OCI-LY1 (cell line): ENCODE measurements at regions not wholly inside any gene's neighbourhood (a gene's known extent, or its start where the extent isn't known, plus 50 kb on each side); places are given as distances from the start of the nearest gene placed in this dataset.

ENCODE experiments used
- H2AFZ ChIP-seq: fragments of 200-600 bp; sonication (generic), shearing (Covaris generic); 2 replicates; pipeline ENCODE4 v1.6.0; 2014; ENCODE audit warnings: antibody characterized with exemption, mild to moderate bottlenecking, low read length
- H3F3A ChIP-seq: fragments of 200-600 bp; sonication (generic), shearing (Covaris generic); 2 replicates; pipeline ENCODE4 v1.6.0; 2014; ENCODE audit warnings: mild to moderate bottlenecking, antibody characterized with exemption, low read length, moderate library complexity; ENCODE audit not compliant: insufficient read depth
- H3K27ac ChIP-seq: fragments of 200-600 bp; sonication (generic); 2 replicates; pipeline ENCODE4 v1.5.1; 2014; ENCODE audit warnings: low read length, mixed run types, mild to moderate bottlenecking, low read depth; ENCODE audit not compliant: poor library complexity, severe bottlenecking
- H3K27me3 ChIP-seq: fragments of 200-600 bp; sonication (generic); 2 replicates; pipeline ENCODE4 v1.6.0; 2014; ENCODE audit warnings: antibody characterized with exemption, mild to moderate bottlenecking, low read length, moderate library complexity; ENCODE audit not compliant: insufficient read depth
- H3K36me3 ChIP-seq: fragments of 200-600 bp; sonication (generic); 2 replicates; pipeline ENCODE4 v1.6.1; 2014; ENCODE audit warnings: mild to moderate bottlenecking, antibody characterized with exemption, low read length, moderate library complexity, mixed read lengths; ENCODE audit not compliant: insufficient read depth
- H3K4me1 ChIP-seq: fragments of 200-600 bp; sonication (generic); 2 replicates; pipeline ENCODE4 v1.5.1; 2014; ENCODE audit warnings: mild to moderate bottlenecking, low read length, moderate library complexity; ENCODE audit not compliant: insufficient read depth, severe bottlenecking
- H3K4me2 ChIP-seq: fragments of 200-600 bp; sonication (generic), shearing (Covaris generic); 2 replicates; pipeline ENCODE4 v1.6.1; 2014; ENCODE audit warnings: low read length
- H3K4me3 ChIP-seq: fragments of 200-600 bp; sonication (generic); 2 replicates; pipeline ENCODE4 v1.5.1; 2014; ENCODE audit warnings: low read length, low read depth, mild to moderate bottlenecking, mixed read lengths; ENCODE audit not compliant: poor library complexity, severe bottlenecking
- H3K79me2 ChIP-seq: fragments of 200-600 bp; shearing (Covaris generic); 2 replicates; pipeline ENCODE4 v1.6.1; 2016; ENCODE audit warnings: mixed run types, low read length, mixed read lengths; ENCODE audit not compliant: insufficient read depth
- H3K9ac ChIP-seq: fragments of 200-600 bp; sonication (generic), shearing (Covaris generic); 2 replicates; pipeline ENCODE4 v1.6.1; 2014; ENCODE audit warnings: mild to moderate bottlenecking, low read length, mixed read lengths
- H3K9me2 ChIP-seq: fragments of 200-600 bp; sonication (generic), shearing (Covaris generic); 2 replicates; pipeline ENCODE4 v1.6.1; 2014; ENCODE audit warnings: low read depth, mild to moderate bottlenecking, low read length, mixed read lengths
- H3K9me3 ChIP-seq: fragments of 200-600 bp; shearing (Covaris generic); 2 replicates; pipeline ENCODE4 v1.6.1; 2014; ENCODE audit warnings: low read length, mixed read lengths
- H4K20me1 ChIP-seq: fragments of 200-600 bp; sonication (generic), shearing (Covaris generic); 2 replicates; pipeline ENCODE4 v1.6.0; 2016; ENCODE audit warnings: mild to moderate bottlenecking, low read length; ENCODE audit not compliant: insufficient read depth
- EZH2 ChIP-seq: fragments of 200-600 bp; sonication (generic), shearing (Covaris generic); IDR thresholded peaks from 2 replicates; pipeline ENCODE4 v1.8.0; 2017; ENCODE audit warnings: borderline replicate concordance, mixed run types, mild to moderate bottlenecking, antibody characterized with exemption, low read length, moderate library complexity, mixed read lengths
- TF ChIP-seq, protein P1 (sequence below): fragments of 200-600 bp; sonication (generic), shearing (Covaris generic); IDR thresholded peaks from 2 replicates; pipeline ENCODE4 v1.5.1; 2017; ENCODE audit warnings: mild to moderate bottlenecking, antibody characterized with exemption, low read length, moderate library complexity, mixed read lengths

DNA sequence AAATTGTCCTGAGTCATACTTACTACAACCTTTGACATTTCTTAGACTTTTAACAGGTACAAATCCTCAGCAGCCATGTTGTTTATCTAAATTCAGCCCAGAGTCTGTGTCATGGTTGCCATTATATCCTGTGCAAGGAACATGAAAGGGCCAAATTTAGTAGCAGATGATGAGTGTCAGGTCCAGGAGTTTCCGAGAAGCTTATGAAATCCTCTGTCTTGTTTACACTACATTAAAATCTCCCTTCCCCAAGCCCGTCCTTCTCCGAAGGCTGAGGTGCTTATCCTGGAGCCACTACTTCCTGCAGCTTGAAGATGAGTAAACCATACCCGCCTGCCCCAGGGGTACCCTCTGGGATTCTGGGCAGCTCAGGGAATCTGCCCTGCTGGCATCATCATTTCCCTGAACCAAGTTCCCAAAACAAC is 102.6 kb upstream of the SERP2 start:
- Histone ChIP-seq H3K27ac (no peak overlapping the region), H3K27me3 (no peaks in the 10 kb centered on the region), H3K4me1 (peaks cover 55% of the 10 kb centered on the region), H2AFZ (no peak overlapping the region), H3K9me2 (no peaks in the 10 kb centered on the region), H3K36me3 (no peaks in the 10 kb centered on the region), H4K20me1 (no peaks in the 10 kb centered on the region), H3K4me3 (no peak overlapping the region), H3F3A (no peaks in the 10 kb centered on the region), H3K9me3 (no peaks in the 10 kb centered on the region), H3K4me2 (no peak overlapping the region), H3K9ac (no peak overlapping the region), H3K79me2 (no peaks in the 10 kb centered on the region)
- no peak for TF ChIP-seq EZH2
- TF ChIP-seq, protein P1, sequence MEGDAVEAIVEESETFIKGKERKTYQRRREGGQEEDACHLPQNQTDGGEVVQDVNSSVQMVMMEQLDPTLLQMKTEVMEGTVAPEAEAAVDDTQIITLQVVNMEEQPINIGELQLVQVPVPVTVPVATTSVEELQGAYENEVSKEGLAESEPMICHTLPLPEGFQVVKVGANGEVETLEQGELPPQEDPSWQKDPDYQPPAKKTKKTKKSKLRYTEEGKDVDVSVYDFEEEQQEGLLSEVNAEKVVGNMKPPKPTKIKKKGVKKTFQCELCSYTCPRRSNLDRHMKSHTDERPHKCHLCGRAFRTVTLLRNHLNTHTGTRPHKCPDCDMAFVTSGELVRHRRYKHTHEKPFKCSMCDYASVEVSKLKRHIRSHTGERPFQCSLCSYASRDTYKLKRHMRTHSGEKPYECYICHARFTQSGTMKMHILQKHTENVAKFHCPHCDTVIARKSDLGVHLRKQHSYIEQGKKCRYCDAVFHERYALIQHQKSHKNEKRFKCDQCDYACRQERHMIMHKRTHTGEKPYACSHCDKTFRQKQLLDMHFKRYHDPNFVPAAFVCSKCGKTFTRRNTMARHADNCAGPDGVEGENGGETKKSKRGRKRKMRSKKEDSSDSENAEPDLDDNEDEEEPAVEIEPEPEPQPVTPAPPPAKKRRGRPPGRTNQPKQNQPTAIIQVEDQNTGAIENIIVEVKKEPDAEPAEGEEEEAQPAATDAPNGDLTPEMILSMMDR: no peak

DNA sequence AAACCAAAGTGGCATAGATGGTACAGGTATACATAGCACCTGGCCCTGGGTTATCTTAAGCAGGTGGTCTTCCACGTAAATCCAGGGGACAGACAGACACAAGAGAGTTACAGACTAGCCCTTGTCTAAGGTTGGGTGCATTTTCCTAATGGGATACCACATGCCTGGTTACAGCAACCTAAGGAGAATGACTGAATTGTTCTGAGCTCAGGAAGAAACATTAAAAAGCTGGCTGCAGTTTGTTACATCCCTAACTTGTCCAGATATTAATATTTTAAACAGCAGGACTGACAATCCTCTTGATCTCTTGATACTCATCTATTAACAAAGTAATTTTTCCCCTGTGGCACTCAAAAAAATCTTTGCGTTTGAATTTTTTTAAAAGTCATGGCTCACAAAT is 102.2 kb upstream of the SERP2 start:
- H3K4me2 ChIP-seq: no peak overlapping the region
- H3K27me3 ChIP-seq: no peaks in the 10 kb centered on the region
- no peaks in the 10 kb centered on the region for H3K9me3 ChIP-seq
- no peaks in the 10 kb centered on the region for H3F3A ChIP-seq
- H3K4me3 ChIP-seq: no peak overlapping the region
- H2AFZ ChIP-seq: no peak overlapping the region
- H4K20me1 ChIP-seq: no peaks in the 10 kb centered on the region
- H3K36me3 ChIP-seq: no peaks in the 10 kb centered on the region
- TF ChIP-seq, protein P1: no peak
- no peak for TF ChIP-seq EZH2
- H3K4me1 ChIP-seq: peaks cover 60% of the 10 kb centered on the region
- H3K27ac ChIP-seq: no peak overlapping the region
- H3K9me2 ChIP-seq: no peaks in the 10 kb centered on the region
- H3K79me2 ChIP-seq: no peaks in the 10 kb centered on the region
- no peak overlapping the region for H3K9ac ChIP-seq

DNA sequence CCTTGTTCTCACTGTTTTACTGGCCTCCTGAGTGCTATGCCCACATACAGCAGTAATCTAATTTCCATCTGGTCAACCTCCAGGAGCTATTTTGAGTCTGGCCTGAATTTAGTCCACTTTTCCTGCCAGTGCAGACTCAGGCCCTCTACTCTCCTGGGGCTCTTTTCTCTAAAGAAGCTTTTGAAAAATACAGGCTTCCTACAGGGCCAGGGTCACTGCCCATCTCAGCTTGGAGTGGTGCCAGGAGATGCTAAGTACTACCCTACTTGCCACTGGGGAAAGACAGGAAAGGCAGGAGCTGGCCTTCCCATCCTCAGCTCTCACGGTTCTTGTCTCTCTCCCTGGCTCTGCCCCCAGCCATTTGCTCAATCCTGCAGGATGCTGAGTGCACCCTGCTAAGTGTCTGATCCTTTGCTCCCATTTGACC is 101.7 kb upstream of the SERP2 start:
- H3K36me3 ChIP-seq: no peaks in the 10 kb centered on the region
- H3K4me2 ChIP-seq: no peak overlapping the region
- no peak overlapping the region for H3K9ac ChIP-seq
- TF ChIP-seq EZH2: no peak
- TF ChIP-seq, protein P1: no peak
- H3K9me3 ChIP-seq: no peaks in the 10 kb centered on the region
- H3F3A ChIP-seq: no peaks in the 10 kb centered on the region
- H2AFZ ChIP-seq: no peak overlapping the region
- no peaks in the 10 kb centered on the region for H4K20me1 ChIP-seq
- H3K27ac ChIP-seq: no peak overlapping the region
- H3K9me2 ChIP-seq: no peaks in the 10 kb centered on the region
- H3K4me1 ChIP-seq: peaks cover 64% of the 10 kb centered on the region
- no peaks in the 10 kb centered on the region for H3K79me2 ChIP-seq
- H3K27me3 ChIP-seq: no peaks in the 10 kb centered on the region
- no peak overlapping the region for H3K4me3 ChIP-seq
